Sigmoid colon (tissue), 6 donors: ENCODE measurements at regions not wholly inside any gene's neighbourhood (a gene's known extent, or its start where the extent isn't known, plus 50 kb on each side); places are given as distances from the start of the nearest gene placed in this dataset.
"Not testable (repeated sequence)": the region's sequence is repeated elsewhere in the genome, so short reads cannot be mapped to it uniquely, and the experiment has no call there.

Experiments
- DNase-seq: peaks from one replicate; pipeline ENCODE4 v3.0.0-alpha.2; 2019
- H3K27ac ChIP-seq, 4 donors: fragments of 200-600 bp; sonication (generic); one replicate each; pipeline ENCODE4 v1.5.1; 2016 to 2019; ENCODE audit warnings: mild to moderate bottlenecking in 1 of 4
- H3K27me3 ChIP-seq, 3 donors: fragments of 200-600 bp; sonication (generic); one replicate each; pipeline ENCODE4 v1.5.1; 2019; ENCODE audit warnings: mild to moderate bottlenecking in 1 of 3
- H3K36me3 ChIP-seq, 4 donors: fragments of 200-600 bp; sonication (generic); one replicate each; pipeline ENCODE4 v1.5.1; 2016 to 2019
- H3K4me1 ChIP-seq, 4 donors: fragments of 200-600 bp; sonication (generic); one replicate each; pipeline ENCODE4 v1.5.1; 2017 to 2019
- H3K4me3 ChIP-seq, 4 donors: fragments of 200-600 bp; sonication (generic); one replicate each; pipeline ENCODE4 v1.5.1; 2017 to 2019; ENCODE audit warnings: mild to moderate bottlenecking in 2 of 4, moderate library complexity in 1 of 4
- H3K9me3 ChIP-seq, 4 donors: fragments of 200-600 bp in 3 of 4; sonication (generic) in 3 of 4; one replicate each; pipeline versions ENCODE4 v1.5.1 to v1.6.1; 2013 to 2019
- CTCF ChIP-seq, 4 experiments: fragments of 450-650 bp in 3 of 4; fragments of 200-600 bp in 1 of 4; IDR thresholded peaks; one replicate each; pipeline ENCODE4 v1.5.1; 2016 to 2019; ENCODE audit warnings: antibody characterized with exemption in 4 of 4, mild to moderate bottlenecking in 3 of 4, moderate library complexity in 2 of 4
- EP300 ChIP-seq, 4 donors: sonication (generic); formaldehyde crosslinking; IDR thresholded peaks; one replicate each; pipeline ENCODE4 v1.6.1; 2017; ENCODE audit warnings: antibody characterized with exemption in 4 of 4
- POLR2A ChIP-seq, 2 donors: fragments of 450-650 bp; IDR thresholded peaks; one replicate each; pipeline ENCODE4 v1.6.1; 2016; ENCODE audit warnings: antibody characterized with exemption in 2 of 2, mild to moderate bottlenecking in 2 of 2, moderate library complexity in 2 of 2
- POLR2AphosphoS5 ChIP-seq, 4 donors: sonication (generic); formaldehyde crosslinking; IDR thresholded peaks; one replicate each; pipeline ENCODE4 v1.6.1; 2017; ENCODE audit warnings: antibody characterized with exemption in 4 of 4
- WGBS, 2 donors: extraction: QIAGEN DNeasy Blood & Tissue Kit; methylation state at CpG; one replicate each; pipeline ENCODE4 v1.1.7; 2013; 5-methylcytosine and 5-hydroxymethylcytosine counted together
- intact Hi-C: fragments of 100-400 bp; cut with DNase I; formaldehyde crosslinking; loops from one replicate; pipeline ENCODE4 v1.15.1; 2023
- donor health status: healthy with polysubstance abuse.
- donor health status: healthy.

- TF ChIP-seq POLR2AphosphoS5 (IDR thresholded peaks at IDR 0.05), result no peak
- no peak for TF ChIP-seq EP300 (IDR thresholded peaks at IDR 0.05)
- TF ChIP-seq POLR2A (IDR thresholded peaks at IDR 0.05), result no peak
- no peak overlapping the region for H3K4me3 ChIP-seq
- H3K4me1 ChIP-seq, result no peaks in the 10 kb centered on the region
- intact Hi-C loops, result no loop called here
- DNase-seq, result no peak
- H3K36me3 ChIP-seq, result no peaks in the 10 kb centered on the region
- WGBS, 2 donors, result 95 to 97% methylated on average over 2 of the region's 2 CpGs
- peaks cover 0 to 14% (median 0%) of the 10 kb centered on the region in 3 donors for H3K27me3 ChIP-seq
- H3K27ac ChIP-seq, result no peak overlapping the region
- H3K9me3 ChIP-seq, result no peaks in the 10 kb centered on the region
Observed at GRCh38 chr6:863831-864230, 170.9 kb upstream of the EXOC2 start.

DNA sequence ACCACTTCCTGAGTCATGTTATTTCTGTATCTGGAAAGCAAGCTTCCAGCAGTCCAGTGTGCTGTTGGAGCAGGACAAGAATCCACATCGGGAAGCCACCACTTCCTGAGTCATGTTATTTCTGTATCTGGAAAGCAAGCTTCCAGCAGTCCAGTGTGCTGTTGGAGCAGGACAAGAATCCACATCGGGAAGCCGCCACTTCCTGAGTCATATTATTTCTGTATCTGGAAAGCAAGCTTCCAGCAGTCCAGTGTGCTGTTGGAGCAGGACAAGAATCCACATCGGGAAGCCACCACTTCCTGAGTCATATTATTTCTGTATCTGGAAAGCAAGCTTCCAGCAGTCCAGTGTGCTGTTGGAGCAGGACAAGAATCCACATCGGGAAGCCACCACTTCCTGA is 170.2 kb upstream of the EXOC2 start:
- H3K36me3 ChIP-seq, intact Hi-C loops, H3K4me1 ChIP-seq, H3K9me3 ChIP-seq, H3K27ac ChIP-seq, H3K4me3 ChIP-seq, DNase-seq: not testable (repeated sequence)
- 71 to 88% methylated on average over 3 of the region's 5 CpGs for WGBS, 2 donors
- H3K27me3 ChIP-seq, result peaks cover 0 to 14% (median 0%) of the 10 kb centered on the region in 3 donors

- intact Hi-C loops, result no loop called here
- H3K27me3 ChIP-seq, result peaks cover 0 to 6% (median 0%) of the 10 kb centered on the region in 3 donors
- no peak for DNase-seq
- peaks cover 0 to 4% (median 0%) of the 10 kb centered on the region in 4 donors for H3K4me1 ChIP-seq
- H3K36me3 ChIP-seq, result no peaks in the 10 kb centered on the region
- no peak for TF ChIP-seq POLR2A (IDR thresholded peaks at IDR 0.05)
- TF ChIP-seq CTCF (IDR thresholded peaks at IDR 0.05), result no peak
- no peak for TF ChIP-seq POLR2AphosphoS5 (IDR thresholded peaks at IDR 0.05)
- H3K4me3 ChIP-seq, result no peak overlapping the region
- no peak overlapping the region for H3K27ac ChIP-seq
- 82 to 95% methylated on average over 4 of the region's 4 CpGs for WGBS, 2 donors
- H3K9me3 ChIP-seq, result no peaks in the 10 kb centered on the region
Observed at GRCh38 chr6:859936-860335, 167.0 kb upstream of the EXOC2 start.

- no peak overlapping the region for H3K27ac ChIP-seq
- H3K9me3 ChIP-seq, result no peaks in the 10 kb centered on the region
- no peak overlapping the region for H3K4me3 ChIP-seq
- peaks cover 0 to 9% (median 0%) of the 10 kb centered on the region in 4 donors for H3K4me1 ChIP-seq
- no peaks in the 10 kb centered on the region for H3K36me3 ChIP-seq
- intact Hi-C loops, result no loop called here
- TF ChIP-seq POLR2A (IDR thresholded peaks at IDR 0.05) (no peak), EP300 (IDR thresholded peaks at IDR 0.05) (no peak), CTCF (IDR thresholded peaks at IDR 0.05) (no peak), POLR2AphosphoS5 (IDR thresholded peaks at IDR 0.05) (no peak)
- 58 to 67% methylated on average over 12 of the region's 12 CpGs for WGBS, 2 donors
- no peaks in the 10 kb centered on the region for H3K27me3 ChIP-seq
- DNase-seq, result no peak
Observed at GRCh38 chr6:854406-855118, 161.6 kb upstream of the EXOC2 start.

DNA sequence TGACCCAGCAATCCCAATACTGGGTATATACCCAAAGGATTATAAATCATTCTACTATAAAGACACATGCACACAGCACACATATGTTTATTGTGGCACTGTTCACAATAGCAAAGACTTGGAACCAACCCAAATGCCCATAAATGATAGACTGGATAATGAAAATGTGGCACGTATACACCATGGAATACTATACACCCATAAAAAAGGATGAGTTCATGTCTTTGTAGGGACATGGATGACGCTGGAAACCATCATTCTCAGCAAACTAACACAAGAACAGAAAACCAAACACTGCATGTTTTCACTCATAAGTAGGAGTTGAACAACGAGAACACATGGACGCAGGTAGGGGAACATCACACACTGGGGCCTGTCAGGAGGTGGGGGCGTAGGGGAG is 159.3 kb upstream of the EXOC2 start:
- WGBS, 2 donors, result 93% methylated on average over 5 of the region's 5 CpGs
- intact Hi-C loops, H3K4me1 ChIP-seq, H3K27ac ChIP-seq, H3K36me3 ChIP-seq, DNase-seq, H3K27me3 ChIP-seq, H3K9me3 ChIP-seq, H3K4me3 ChIP-seq: not testable (repeated sequence)

DNA sequence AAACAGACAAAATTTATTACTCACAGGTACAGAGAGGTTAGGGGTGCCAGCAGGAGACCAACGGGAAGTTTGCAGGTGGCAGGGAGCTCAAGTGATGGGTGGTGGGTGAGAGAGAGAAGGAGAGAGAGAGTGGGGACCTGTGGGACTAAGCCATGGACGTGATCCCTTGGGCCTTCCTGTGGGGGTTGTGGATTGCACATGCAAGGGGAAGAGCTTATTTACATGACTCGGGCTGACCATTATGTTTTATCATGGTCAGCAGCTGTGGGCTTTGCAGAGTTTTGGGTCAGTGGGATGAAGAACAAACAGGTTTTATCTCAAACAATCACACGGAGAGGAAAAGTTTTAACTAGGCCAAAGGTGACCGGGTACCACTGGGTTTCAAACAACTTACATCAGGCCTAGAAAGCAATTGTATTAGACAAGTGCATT is 156.2 kb upstream of the EXOC2 start:
- Histone ChIP-seq H3K9me3 (no peaks in the 10 kb centered on the region), H3K4me1 (no peaks in the 10 kb centered on the region), H3K36me3 (no peaks in the 10 kb centered on the region), H3K27ac (no peak overlapping the region), H3K4me3 (no peak overlapping the region), H3K27me3 (no peaks in the 10 kb centered on the region)
- 65 to 82% methylated on average over 5 of the region's 5 CpGs for WGBS, 2 donors
- no peak for DNase-seq
- TF ChIP-seq POLR2AphosphoS5 (IDR thresholded peaks at IDR 0.05) (no peak), CTCF (IDR thresholded peaks at IDR 0.05) (no peak), POLR2A (IDR thresholded peaks at IDR 0.05) (no peak), EP300 (IDR thresholded peaks at IDR 0.05) (no peak)
- intact Hi-C loops, result no loop called here
